ENCODE measurements at regions not wholly inside any gene's neighbourhood (a gene's known extent, or its start where the extent isn't known, plus 50 kb on each side); places are given as distances from the start of the nearest gene placed in this dataset.
"Not testable (repeated sequence)": the region's sequence is repeated elsewhere in the genome, so short reads cannot be mapped to it uniquely, and the experiment has no call there.

GRCh38 chr3:5035113-5035512 lies 55.9 kb downstream of the BHLHE40 start:
- no peak for DNase-seq
- in situ Hi-C loops (cut with HindIII; ENCODE audit: low pct_ligation_motif_present, low pct_unique_long_range_greater_than_20kb, low sequenced_read_pairs), result no loop called here

GRCh38 chr3:5035692-5036391 lies 56.6 kb downstream of the BHLHE40 start:
- in situ Hi-C loops (cut with HindIII; ENCODE audit: low pct_ligation_motif_present, low pct_unique_long_range_greater_than_20kb, low sequenced_read_pairs), result no loop called here
- DNase-seq, result no peak

GRCh38 chr3:5036392-5036766 lies 57.1 kb downstream of the BHLHE40 start:
- in situ Hi-C loops (cut with HindIII; ENCODE audit: low pct_ligation_motif_present, low pct_unique_long_range_greater_than_20kb, low sequenced_read_pairs), result no loop called here
- no peak for DNase-seq

- in situ Hi-C loops (cut with HindIII; ENCODE audit: low pct_ligation_motif_present, low pct_unique_long_range_greater_than_20kb, low sequenced_read_pairs), result no loop called here
- no peak for DNase-seq
These were observed 57.6 kb downstream of the BHLHE40 start for GRCh38 chr3:5036858-5037257.

GRCh38 chr3:5039585-5039984 lies 60.3 kb downstream of the BHLHE40 start:
- in situ Hi-C loops (cut with HindIII; ENCODE audit: low pct_ligation_motif_present, low pct_unique_long_range_greater_than_20kb, low sequenced_read_pairs), result no loop called here
- DNase-seq, result no peak

GRCh38 chr3:5041315-5041714 lies 62.1 kb downstream of the BHLHE40 start:
- in situ Hi-C loops (cut with HindIII; ENCODE audit: low pct_ligation_motif_present, low pct_unique_long_range_greater_than_20kb, low sequenced_read_pairs), result no loop called here
- DNase-seq, result no peak

- in situ Hi-C loops (cut with HindIII; ENCODE audit: low pct_ligation_motif_present, low pct_unique_long_range_greater_than_20kb, low sequenced_read_pairs), result no loop called here
- DNase-seq, result no peak
These were observed 66.7 kb downstream of the BHLHE40 start for GRCh38 chr3:5045961-5046360.

- in situ Hi-C loops (cut with HindIII; ENCODE audit: low pct_ligation_motif_present, low pct_unique_long_range_greater_than_20kb, low sequenced_read_pairs), result no loop called here
- DNase-seq, result no peak
These were observed 68.7 kb downstream of the BHLHE40 start for GRCh38 chr3:5047764-5048419.

GRCh38 chr3:5051772-5052171 lies 70.3 kb upstream of the ARL8B start:
- in situ Hi-C loops (cut with HindIII; ENCODE audit: low pct_ligation_motif_present, low pct_unique_long_range_greater_than_20kb, low sequenced_read_pairs), result loop anchor here (25.0 kb wide), 1 partner anchor 339 kb away; no protein-coding TSS in a partner anchor
- no peak for DNase-seq

GRCh38 chr3:5052247-5052646 lies 69.8 kb upstream of the ARL8B start:
- DNase-seq, result no peak
- in situ Hi-C loops (cut with HindIII; ENCODE audit: low pct_ligation_motif_present, low pct_unique_long_range_greater_than_20kb, low sequenced_read_pairs), result loop anchor here (25.0 kb wide), 1 partner anchor 340 kb away; no protein-coding TSS in a partner anchor

- in situ Hi-C loops (cut with HindIII; ENCODE audit: low pct_ligation_motif_present, low pct_unique_long_range_greater_than_20kb, low sequenced_read_pairs), result loop anchor here (25.0 kb wide), 1 partner anchor 341 kb away; no protein-coding TSS in a partner anchor
- DNase-seq, result no peak
These were observed 68.9 kb upstream of the ARL8B start for GRCh38 chr3:5053021-5053831.

- in situ Hi-C loops (cut with HindIII; ENCODE audit: low pct_ligation_motif_present, low pct_unique_long_range_greater_than_20kb, low sequenced_read_pairs), result loop anchor here (25.0 kb wide), 1 partner anchor 342 kb away; no protein-coding TSS in a partner anchor
- DNase-seq, result no peak
These were observed 68.0 kb upstream of the ARL8B start for GRCh38 chr3:5054098-5054497.

GRCh38 chr3:5054579-5054978 lies 67.5 kb upstream of the ARL8B start:
- in situ Hi-C loops (cut with HindIII; ENCODE audit: low pct_ligation_motif_present, low pct_unique_long_range_greater_than_20kb, low sequenced_read_pairs), result loop anchor here (25.0 kb wide), 1 partner anchor 342 kb away; no protein-coding TSS in a partner anchor
- not testable (repeated sequence) for DNase-seq

- in situ Hi-C loops (cut with HindIII; ENCODE audit: low pct_ligation_motif_present, low pct_unique_long_range_greater_than_20kb, low sequenced_read_pairs), result loop anchor here (25.0 kb wide), 1 partner anchor 343 kb away; no protein-coding TSS in a partner anchor
- DNase-seq, result no peak
These were observed 66.6 kb upstream of the ARL8B start for GRCh38 chr3:5055357-5056110.

- in situ Hi-C loops (cut with HindIII; ENCODE audit: low pct_ligation_motif_present, low pct_unique_long_range_greater_than_20kb, low sequenced_read_pairs), result loop anchor here (25.0 kb wide), 1 partner anchor 344 kb away; no protein-coding TSS in a partner anchor
- no peak for DNase-seq
These were observed 66.0 kb upstream of the ARL8B start for GRCh38 chr3:5056111-5056391.

- in situ Hi-C loops (cut with HindIII; ENCODE audit: low pct_ligation_motif_present, low pct_unique_long_range_greater_than_20kb, low sequenced_read_pairs), result loop anchor here (25.0 kb wide), 1 partner anchor 345 kb away; no protein-coding TSS in a partner anchor
- DNase-seq, result no peak
These were observed 64.8 kb upstream of the ARL8B start for GRCh38 chr3:5057272-5057671.

- DNase-seq, result peak; percentile 75
- in situ Hi-C loops (cut with HindIII; ENCODE audit: low pct_ligation_motif_present, low pct_unique_long_range_greater_than_20kb, low sequenced_read_pairs), result loop anchor here (25.0 kb wide), 1 partner anchor 346 kb away; no protein-coding TSS in a partner anchor
These were observed 64.2 kb upstream of the ARL8B start for GRCh38 chr3:5057857-5058324.

- peak; percentile 15 for DNase-seq
- in situ Hi-C loops (cut with HindIII; ENCODE audit: low pct_ligation_motif_present, low pct_unique_long_range_greater_than_20kb, low sequenced_read_pairs), result loop anchor here (25.0 kb wide), 1 partner anchor 346 kb away; no protein-coding TSS in a partner anchor
These were observed 63.6 kb upstream of the ARL8B start for GRCh38 chr3:5058471-5058951.
